ENCODE measurements at regions not wholly inside any gene's neighbourhood (a gene's known extent, or its start where the extent isn't known, plus 50 kb on each side); places are given as distances from the start of the nearest gene placed in this dataset.

DNA sequence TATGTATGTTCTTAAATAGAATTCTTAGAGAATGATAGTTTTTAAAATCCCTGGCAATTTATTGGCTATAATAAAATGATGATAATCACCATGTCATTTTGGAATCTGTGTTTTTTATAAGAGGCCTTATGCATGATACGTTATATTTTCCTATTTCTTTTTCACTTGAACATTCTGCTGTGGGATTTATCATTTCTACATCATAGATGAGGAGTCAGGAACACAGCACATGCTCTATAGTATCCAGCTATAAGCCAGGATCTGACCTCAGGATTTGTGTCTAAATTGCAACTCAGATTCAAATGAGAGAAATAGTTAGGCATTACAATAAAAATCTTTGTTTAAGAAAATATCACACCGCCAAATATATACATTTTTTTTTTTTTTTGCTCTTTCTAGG, 928.0 kb downstream of the EFNB2 start:
- Mint-ChIP-seq H3K9me3 (peaks cover 0 to 5% (median 1%) of the 10 kb centered on the region in 7 donors), H3K36me3 (no peaks in the 10 kb centered on the region), H3K4me3 (no peak overlapping the region), H3K27ac (no peak overlapping the region), H3K4me1 (no peaks in the 10 kb centered on the region), H3K27me3 (no peaks in the 10 kb centered on the region)
- DNase-seq (no peak), ATAC-seq (ENCODE audit: low read depth in 2 of 2) (no peak)

DNA sequence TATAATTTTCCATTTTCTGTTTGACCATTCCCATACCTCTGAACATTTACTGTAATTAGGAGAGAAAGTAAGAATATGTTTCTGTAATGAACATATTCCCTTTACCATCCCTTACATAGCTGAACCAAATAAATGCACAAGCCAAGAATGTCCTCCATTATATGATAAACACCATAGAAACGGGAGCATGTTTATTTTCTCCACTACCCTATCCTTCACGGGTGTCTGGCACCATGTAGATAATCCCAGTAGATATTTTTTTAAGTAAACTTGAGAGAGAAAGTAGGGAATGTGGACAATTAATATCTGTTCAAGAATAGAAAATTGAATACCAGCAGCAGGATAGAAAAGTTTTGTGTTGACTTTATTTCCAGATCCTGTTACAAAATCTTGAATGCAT, 928.4 kb downstream of the EFNB2 start:
- Mint-ChIP-seq H3K9me3 (peaks cover 0 to 5% (median 1%) of the 10 kb centered on the region in 7 donors), H3K27ac (no peak overlapping the region), H3K27me3 (no peaks in the 10 kb centered on the region), H3K4me1 (no peaks in the 10 kb centered on the region), H3K4me3 (no peak overlapping the region), H3K36me3 (no peaks in the 10 kb centered on the region)
- ATAC-seq (ENCODE audit: low read depth in 2 of 2), result no peak
- no peak for DNase-seq

DNA sequence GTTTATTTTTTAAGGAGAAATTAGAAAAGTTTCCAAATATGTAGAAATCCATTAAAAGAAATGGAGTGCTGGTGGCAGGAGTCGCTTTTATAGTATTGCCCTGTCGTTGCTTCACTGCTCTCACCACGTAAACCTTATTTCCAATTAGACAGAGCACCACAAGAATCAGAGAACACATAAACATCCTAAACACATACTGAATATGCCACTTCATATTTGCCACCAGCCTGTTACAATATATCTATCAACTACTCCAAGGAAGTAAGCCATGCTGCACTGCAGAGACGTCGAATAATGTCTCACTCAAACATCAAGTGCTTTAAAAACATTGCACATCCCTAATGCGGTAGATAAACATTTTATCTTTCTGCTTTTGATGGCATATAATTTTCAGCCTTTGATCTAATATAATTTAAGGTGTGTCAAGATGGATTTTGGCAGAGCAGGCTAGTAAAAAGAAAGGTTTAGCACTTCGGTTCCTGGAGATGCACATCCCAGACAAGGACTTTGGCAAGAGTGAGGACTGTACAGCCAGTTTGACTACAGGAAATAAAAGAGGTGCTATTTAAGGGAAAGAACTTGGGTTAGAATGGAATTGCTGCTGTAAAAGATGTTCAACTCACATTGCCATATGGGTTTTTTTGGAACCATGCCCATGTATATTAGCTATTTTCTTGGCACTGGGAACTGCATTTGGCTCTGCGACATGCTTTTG, 932.3 kb downstream of the EFNB2 start:
- H3K4me1 Mint-ChIP-seq, result no peaks in the 10 kb centered on the region
- H3K9me3 Mint-ChIP-seq, result peaks cover 0 to 14% (median 7%) of the 10 kb centered on the region in 7 donors
- no peak for DNase-seq
- H3K27me3 Mint-ChIP-seq, result no peaks in the 10 kb centered on the region
- ATAC-seq (ENCODE audit: low read depth in 2 of 2), result no peak
- no peak overlapping the region for H3K27ac Mint-ChIP-seq
- H3K36me3 Mint-ChIP-seq, result no peaks in the 10 kb centered on the region
- no peak overlapping the region for H3K4me3 Mint-ChIP-seq

DNA sequence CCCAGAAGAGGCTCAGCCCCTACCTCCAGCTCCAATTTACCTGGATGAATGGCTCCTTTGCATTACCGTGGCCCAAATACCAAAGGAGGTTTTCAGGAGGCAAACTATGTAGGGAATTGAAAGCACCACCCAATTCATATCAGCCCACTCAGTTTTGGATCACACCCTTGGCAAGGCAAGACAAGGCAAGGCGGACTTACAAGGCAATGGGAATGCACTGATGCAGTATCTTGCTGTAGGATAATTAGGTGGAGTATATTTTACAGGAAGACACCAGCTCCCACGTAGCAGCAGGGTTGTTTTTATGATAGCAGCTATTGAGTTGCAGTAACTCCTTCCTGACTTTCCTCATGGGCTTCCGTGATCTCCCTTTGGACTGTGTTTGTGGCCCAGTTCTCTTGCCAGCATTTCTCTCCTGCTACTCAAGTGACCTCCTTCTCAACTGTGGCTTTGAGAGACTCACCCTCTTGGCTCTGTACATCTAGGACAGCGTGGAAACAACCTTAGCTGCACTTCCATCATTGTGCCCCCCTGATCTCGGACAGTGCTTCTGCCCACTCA, 935.9 kb downstream of the EFNB2 start:
- Mint-ChIP-seq H3K27ac (no peak overlapping the region), H3K4me1 (no peaks in the 10 kb centered on the region)

DNA sequence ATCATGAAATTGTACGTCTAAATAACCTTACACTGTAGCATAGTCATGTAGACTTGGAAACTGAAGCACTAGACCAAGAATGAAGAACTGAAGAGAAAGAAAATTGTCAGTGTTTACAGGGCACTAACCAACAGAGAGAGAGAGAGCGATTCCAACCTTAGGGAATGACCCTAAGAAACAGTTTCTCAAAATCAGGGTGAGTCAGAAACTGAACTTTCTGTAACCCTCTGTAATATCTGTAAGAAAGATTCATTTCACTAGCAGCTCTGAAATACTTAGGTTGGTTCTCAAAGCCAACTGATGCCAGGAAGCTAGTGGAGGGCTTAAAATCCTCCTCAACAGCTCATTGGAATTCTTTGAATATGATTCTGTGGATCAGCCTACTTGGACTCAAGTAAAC, 936.9 kb downstream of the EFNB2 start:
- H3K4me1 Mint-ChIP-seq, result no peaks in the 10 kb centered on the region
- H3K9me3 Mint-ChIP-seq, result peaks cover 0 to 17% (median 3%) of the 10 kb centered on the region in 7 donors
- H3K27ac Mint-ChIP-seq, result no peak overlapping the region
- no peak for DNase-seq
- no peak overlapping the region for H3K4me3 Mint-ChIP-seq
- H3K36me3 Mint-ChIP-seq, result no peaks in the 10 kb centered on the region
- H3K27me3 Mint-ChIP-seq, result no peaks in the 10 kb centered on the region
- no peak for ATAC-seq (ENCODE audit: low read depth in 2 of 2)

More for the DNA sequence above, 935.9 kb downstream of the EFNB2 start:
- Mint-ChIP-seq H3K36me3 (no peaks in the 10 kb centered on the region), H3K4me3 (no peak overlapping the region), H3K9me3 (peaks cover 0 to 16% (median 5%) of the 10 kb centered on the region in 7 donors), H3K27me3 (no peaks in the 10 kb centered on the region)
- no peak for ATAC-seq (ENCODE audit: low read depth in 2 of 2)
- no peak for DNase-seq

DNA sequence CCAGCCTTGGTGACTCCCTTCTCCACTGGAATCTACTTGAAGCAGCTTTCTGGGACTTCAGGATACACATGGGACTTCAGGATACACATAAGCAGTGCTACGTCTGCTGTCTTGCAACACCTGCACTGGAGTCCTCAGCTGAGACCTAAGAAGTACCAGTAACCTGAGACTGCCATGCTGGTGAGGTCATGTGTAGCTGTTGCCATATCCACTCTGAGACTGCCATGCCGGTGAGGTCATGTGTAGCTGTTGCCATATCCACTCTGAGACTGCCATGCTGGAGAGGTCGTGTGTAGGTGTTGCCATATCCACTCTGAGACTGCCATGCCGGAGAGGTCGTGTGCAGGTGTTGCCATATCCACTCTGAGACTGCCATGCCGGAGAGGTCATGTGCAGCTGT, 937.9 kb downstream of the EFNB2 start:
- DNase-seq (no peak), ATAC-seq (ENCODE audit: low read depth in 2 of 2) (no peak)
- H3K27me3 Mint-ChIP-seq, result no peaks in the 10 kb centered on the region
- no peaks in the 10 kb centered on the region for H3K36me3 Mint-ChIP-seq
- H3K27ac Mint-ChIP-seq, result no peak overlapping the region
- H3K4me3 Mint-ChIP-seq, result no peak overlapping the region
- H3K9me3 Mint-ChIP-seq, result peaks cover 0 to 14% (median 3%) of the 10 kb centered on the region in 7 donors
- H3K4me1 Mint-ChIP-seq, result no peaks in the 10 kb centered on the region

DNA sequence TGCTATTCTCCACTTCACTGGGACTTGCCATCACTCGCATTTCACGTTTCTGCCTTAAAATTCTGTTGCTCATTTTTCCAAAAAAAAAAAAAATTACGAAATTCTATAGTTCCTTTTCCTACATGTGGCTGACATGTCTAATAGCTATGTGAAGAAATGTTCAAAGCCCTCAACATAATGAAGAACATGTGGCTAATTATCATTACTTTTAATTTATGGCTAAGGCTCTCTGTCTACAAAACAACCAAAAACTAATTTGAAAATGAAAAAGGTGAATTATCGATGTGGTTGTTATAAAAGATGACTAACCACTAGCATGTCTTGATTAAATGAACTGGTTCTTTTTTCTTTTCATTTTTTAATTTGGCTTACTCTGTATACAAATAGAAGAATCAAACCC, 940.0 kb downstream of the EFNB2 start:
- Mint-ChIP-seq H3K4me3 (no peak overlapping the region), H3K4me1 (no peaks in the 10 kb centered on the region), H3K27me3 (no peaks in the 10 kb centered on the region), H3K27ac (no peak overlapping the region), H3K36me3 (no peaks in the 10 kb centered on the region), H3K9me3 (peaks cover 0 to 9% (median 3%) of the 10 kb centered on the region in 7 donors)
- no peak for DNase-seq
- no peak for ATAC-seq (ENCODE audit: low read depth in 2 of 2)

DNA sequence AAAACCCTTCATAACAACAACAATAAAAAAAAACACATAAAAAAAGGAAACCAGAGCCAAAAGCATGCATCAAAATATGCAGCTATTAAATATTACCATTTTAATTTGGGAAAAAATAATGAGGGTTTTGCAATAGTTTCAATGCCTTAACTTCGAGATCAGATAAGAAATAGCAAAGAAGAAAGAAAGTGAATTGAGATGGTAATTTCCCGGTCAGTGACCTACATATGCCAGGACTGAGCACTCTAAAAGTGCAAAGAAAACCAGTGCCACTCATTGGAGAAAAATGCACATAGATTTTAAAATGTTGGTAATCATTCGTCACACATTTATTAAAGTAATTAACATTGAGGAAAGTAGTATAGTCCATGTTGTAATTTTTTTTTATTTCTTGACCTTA, 944.2 kb downstream of the EFNB2 start:
- Mint-ChIP-seq H3K4me1 (no peaks in the 10 kb centered on the region), H3K27me3 (no peaks in the 10 kb centered on the region), H3K36me3 (no peaks in the 10 kb centered on the region), H3K9me3 (peaks cover 0 to 8% (median 1%) of the 10 kb centered on the region in 7 donors), H3K4me3 (no peak overlapping the region), H3K27ac (no peak overlapping the region)
- no peak for ATAC-seq (ENCODE audit: low read depth in 2 of 2)
- no peak for DNase-seq

DNA sequence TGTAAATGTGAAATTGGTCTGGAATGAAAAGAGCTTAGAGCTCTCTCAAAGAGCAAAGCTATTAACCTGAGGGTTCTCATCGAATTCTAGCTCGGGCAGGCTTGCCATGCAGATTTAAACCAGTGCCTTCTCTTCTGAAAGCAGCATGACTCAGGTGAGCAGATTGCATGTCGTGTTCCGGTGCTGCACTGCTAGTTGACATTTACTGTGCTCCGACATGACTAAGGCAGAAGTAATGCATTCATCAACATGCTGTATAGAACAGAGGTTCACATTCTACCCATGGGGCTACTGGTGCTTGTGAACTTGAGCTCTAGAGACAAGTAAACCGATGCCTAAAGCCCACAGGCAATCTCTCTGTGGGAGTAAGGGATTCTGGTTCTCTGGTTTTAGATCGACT, 947.7 kb downstream of the EFNB2 start:
- no peak overlapping the region for H3K27ac Mint-ChIP-seq
- peaks cover 0 to 8% (median 0%) of the 10 kb centered on the region in 7 donors for H3K9me3 Mint-ChIP-seq

DNA sequence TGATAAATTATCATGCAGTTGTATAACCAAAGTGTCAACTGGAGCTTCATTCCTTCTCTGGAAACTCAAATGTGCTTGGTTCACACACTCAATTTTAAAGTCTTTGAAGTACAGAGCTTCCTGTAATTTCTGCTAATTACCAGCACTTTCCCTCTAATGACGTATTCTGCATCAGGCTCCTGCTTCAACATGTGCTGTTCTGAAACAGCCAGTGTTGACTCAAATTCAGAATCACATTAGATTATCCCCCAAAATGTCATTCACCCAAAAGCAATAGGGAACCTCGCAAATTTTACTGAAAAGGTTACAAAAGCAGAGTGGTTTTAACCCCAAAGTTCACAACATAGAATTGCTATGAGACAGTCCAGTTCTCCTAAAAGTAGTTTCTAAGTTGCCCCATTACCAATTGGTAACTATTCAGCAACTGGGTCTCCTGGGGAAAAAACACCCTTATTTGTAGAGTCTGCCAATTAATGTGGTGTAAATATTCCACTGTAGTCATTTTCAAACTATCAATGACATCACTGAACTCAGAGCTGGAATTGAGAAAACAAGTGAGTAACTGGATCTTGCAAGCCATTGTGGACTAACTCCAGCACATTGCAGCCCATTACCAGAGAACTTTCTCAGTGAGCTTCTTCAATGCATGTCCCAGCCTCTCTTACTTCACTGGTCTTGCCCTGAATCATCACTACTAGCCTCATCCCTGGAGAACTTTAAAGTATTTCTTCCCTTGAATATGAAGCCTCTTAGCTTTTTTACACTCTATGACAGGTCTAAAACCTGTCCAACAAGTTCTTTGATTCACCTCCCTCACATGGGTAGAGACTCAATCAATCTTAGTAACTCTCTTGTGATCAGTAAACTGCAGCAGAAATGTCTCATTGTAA, 955.4 kb downstream of the EFNB2 start:
- Mint-ChIP-seq H3K4me1 (no peaks in the 10 kb centered on the region), H3K4me3 (no peak overlapping the region), H3K9me3 (peaks cover 0 to 10% (median 8%) of the 10 kb centered on the region in 7 donors), H3K27me3 (no peaks in the 10 kb centered on the region), H3K27ac (no peak overlapping the region), H3K36me3 (no peaks in the 10 kb centered on the region)
- ATAC-seq (ENCODE audit: low read depth in 2 of 2) (no peak), DNase-seq (no peak)

More for the DNA sequence above, 947.7 kb downstream of the EFNB2 start:
- no peak for ATAC-seq (ENCODE audit: low read depth in 2 of 2)
- DNase-seq, result no peak
- Mint-ChIP-seq H3K27me3 (no peaks in the 10 kb centered on the region), H3K4me3 (no peak overlapping the region), H3K36me3 (no peaks in the 10 kb centered on the region), H3K4me1 (no peaks in the 10 kb centered on the region)

DNA sequence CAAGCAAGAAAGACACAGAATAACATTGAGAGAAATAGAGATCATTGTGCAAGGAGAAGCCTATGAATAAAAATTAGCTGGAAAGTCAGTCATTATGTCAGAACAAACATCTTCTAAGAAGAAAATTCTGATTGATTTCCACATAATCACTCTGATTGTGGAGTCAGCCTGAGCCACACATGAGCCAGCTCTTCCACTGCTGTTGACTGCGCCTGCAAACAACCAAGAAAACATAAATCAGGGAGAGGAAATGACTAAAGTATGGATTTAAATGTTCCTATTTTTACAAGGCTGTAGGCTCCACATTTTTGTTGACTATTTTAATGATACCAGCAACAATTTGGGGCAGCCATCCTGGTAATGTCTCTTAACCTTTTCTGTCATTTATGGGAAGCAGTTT, 962.3 kb downstream of the EFNB2 start:
- ATAC-seq (ENCODE audit: low read depth in 2 of 2), result no peak
- peaks cover 4 to 16% (median 6%) of the 10 kb centered on the region in 7 donors for H3K9me3 Mint-ChIP-seq
- H3K27ac Mint-ChIP-seq, result no peak overlapping the region
- no peaks in the 10 kb centered on the region for H3K36me3 Mint-ChIP-seq
- no peaks in the 10 kb centered on the region for H3K4me1 Mint-ChIP-seq
- H3K27me3 Mint-ChIP-seq, result no peaks in the 10 kb centered on the region
- DNase-seq, result no peak
- no peak overlapping the region for H3K4me3 Mint-ChIP-seq

DNA sequence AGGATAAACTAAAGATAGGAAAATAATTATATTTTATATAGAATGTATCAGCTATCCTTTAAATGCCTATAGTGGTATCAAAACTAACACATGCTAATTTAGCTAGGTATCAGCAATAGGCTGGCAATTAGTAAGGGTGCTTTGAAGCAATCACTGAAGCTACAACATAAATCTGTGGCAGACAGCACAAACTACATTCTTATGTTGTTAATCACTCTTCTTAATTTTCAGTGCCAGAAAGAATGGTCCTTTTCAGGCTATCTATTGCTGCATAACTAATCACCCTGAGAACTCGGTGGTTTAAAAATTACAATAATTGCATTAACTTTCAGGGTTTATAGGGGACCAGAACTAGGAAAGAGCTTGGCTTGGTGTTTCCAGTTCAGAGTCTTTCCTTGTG, 963.1 kb downstream of the EFNB2 start:
- Mint-ChIP-seq H3K27me3 (no peaks in the 10 kb centered on the region), H3K9me3 (peaks cover 3 to 16% (median 7%) of the 10 kb centered on the region in 7 donors), H3K27ac (no peak overlapping the region), H3K4me1 (no peaks in the 10 kb centered on the region), H3K36me3 (no peaks in the 10 kb centered on the region), H3K4me3 (no peak overlapping the region)
- DNase-seq (no peak), ATAC-seq (ENCODE audit: low read depth in 2 of 2) (no peak)

DNA sequence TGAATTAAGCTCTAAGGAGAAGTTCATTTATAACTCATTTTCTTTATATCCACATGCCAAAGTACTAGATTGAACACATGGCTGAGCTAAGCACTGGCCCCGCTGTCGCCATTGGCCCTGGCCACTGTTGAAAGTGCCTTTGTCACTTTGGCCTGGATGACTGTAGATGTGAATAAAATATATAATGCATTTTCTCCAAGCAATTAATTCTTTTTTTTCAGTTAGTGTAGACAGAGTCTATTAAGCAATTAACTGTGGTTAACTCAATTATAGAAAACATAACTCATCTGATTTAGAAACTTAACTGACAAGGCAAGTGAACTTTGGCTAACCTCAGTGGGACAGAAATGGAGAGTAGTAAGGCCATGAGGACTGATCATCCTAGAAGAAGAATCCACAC, 965.6 kb downstream of the EFNB2 start:
- Mint-ChIP-seq H3K36me3 (no peaks in the 10 kb centered on the region), H3K4me1 (no peaks in the 10 kb centered on the region), H3K4me3 (no peak overlapping the region), H3K9me3 (peaks cover 0 to 9% (median 4%) of the 10 kb centered on the region in 7 donors), H3K27ac (no peak overlapping the region), H3K27me3 (no peaks in the 10 kb centered on the region)
- no peak for ATAC-seq (ENCODE audit: low read depth in 2 of 2)
- no peak for DNase-seq

Measured in naive B cell (primary cell).